ENCODE measurements at regions not wholly inside any gene's neighbourhood (a gene's known extent, or its start where the extent isn't known, plus 50 kb on each side); places are given as distances from the start of the nearest gene placed in this dataset.
"Not testable (repeated sequence)": the region's sequence is repeated elsewhere in the genome, so short reads cannot be mapped to it uniquely, and the experiment has no call there.

- not testable (repeated sequence) for DNase-seq
These were observed 957.0 kb downstream of the LTN1 start for GRCh38 chr21:28035692-28036091.

GRCh38 chr21:28034916-28035315 lies 957.8 kb downstream of the LTN1 start:
- DNase-seq: not testable (repeated sequence)

GRCh38 chr21:28034334-28034733 lies 958.3 kb downstream of the LTN1 start:
- DNase-seq: not testable (repeated sequence)

GRCh38 chr21:28032652-28033051 lies 960.0 kb downstream of the LTN1 start:
- DNase-seq: not testable (repeated sequence)

GRCh38 chr21:28031066-28031465 lies 961.6 kb downstream of the LTN1 start:
- not testable (repeated sequence) for DNase-seq

GRCh38 chr21:28025111-28025510 lies 967.6 kb downstream of the LTN1 start:
- no peak for DNase-seq

- DNase-seq: no peak
These were observed 973.7 kb downstream of the LTN1 start for GRCh38 chr21:28018741-28019669.

GRCh38 chr21:28018213-28018612 lies 974.5 kb downstream of the LTN1 start:
- DNase-seq: no peak

GRCh38 chr21:28016571-28016970 lies 976.1 kb downstream of the LTN1 start:
- no peak for DNase-seq

GRCh38 chr21:28013123-28013522 lies 979.6 kb downstream of the LTN1 start:
- DNase-seq: not testable (repeated sequence)

GRCh38 chr21:28011970-28012369 lies 980.7 kb downstream of the LTN1 start:
- not testable (repeated sequence) for DNase-seq

GRCh38 chr21:28008245-28008644 lies 984.4 kb downstream of the LTN1 start:
- not testable (repeated sequence) for DNase-seq

- not testable (repeated sequence) for DNase-seq
These were observed 989.0 kb downstream of the LTN1 start for GRCh38 chr21:28003627-28004026.

GRCh38 chr21:27996906-27997305 lies 995.8 kb downstream of the LTN1 start:
- not testable (repeated sequence) for DNase-seq

GRCh38 chr21:27984663-27985325 lies 1007.9 kb downstream of the LTN1 start:
- not testable (repeated sequence) for DNase-seq

- DNase-seq: not testable (repeated sequence)
These were observed 1012.6 kb upstream of the ADAMTS5 start for GRCh38 chr21:27979446-27979845.

- DNase-seq: no peak
These were observed 1008.6 kb upstream of the ADAMTS5 start for GRCh38 chr21:27975514-27975913.

GRCh38 chr21:27974152-27974551 lies 1007.3 kb upstream of the ADAMTS5 start:
- DNase-seq: not testable (repeated sequence)

- DNase-seq: not testable (repeated sequence)
These were observed 1001.4 kb upstream of the ADAMTS5 start for GRCh38 chr21:27968240-27968639.

- no peak for DNase-seq
These were observed 987.8 kb upstream of the ADAMTS5 start for GRCh38 chr21:27954543-27955165.

GRCh38 chr21:27953340-27954045 lies 986.6 kb upstream of the ADAMTS5 start:
- no peak for DNase-seq

GRCh38 chr21:27949093-27949492 lies 982.2 kb upstream of the ADAMTS5 start:
- DNase-seq: not testable (repeated sequence)

All from stimulated activated CD8-positive, alpha-beta memory T cell treated with anti-CD3 and anti-CD28 coated beads, Interleukin-4, amount 100 ng/mL, for 48 hours (primary cell).